IPS-20b (cell line): ENCODE measurements at regions not wholly inside any gene's neighbourhood (a gene's known extent, or its start where the extent isn't known, plus 50 kb on each side); places are given as distances from the start of the nearest gene placed in this dataset.

Source experiments
- H3K27ac ChIP-seq: one replicate; pipeline ENCODE4 v1.5.1; 2013; ENCODE audit warnings: low read length
- H3K27me3 ChIP-seq: 2 replicates; pipeline ENCODE4 v1.6.1; 2013; ENCODE audit warnings: mild to moderate bottlenecking, low read length, inconsistent platforms; ENCODE audit not compliant: insufficient read depth
- H3K36me3 ChIP-seq: 2 replicates; pipeline ENCODE4 v1.6.1; 2013; ENCODE audit warnings: low read depth, mild to moderate bottlenecking, inconsistent platforms, low read length, moderate library complexity; ENCODE audit not compliant: insufficient read depth
- H3K4me1 ChIP-seq: 2 replicates; pipeline ENCODE4 v1.6.1; 2013; ENCODE audit warnings: mild to moderate bottlenecking, control low read depth, inconsistent platforms, low read length, moderate library complexity; ENCODE audit not compliant: insufficient read depth
- H3K4me3 ChIP-seq: 2 replicates; pipeline ENCODE4 v1.5.1; 2013; ENCODE audit warnings: mild to moderate bottlenecking, low read length, inconsistent platforms
- H3K9ac ChIP-seq: 2 replicates; pipeline ENCODE4 v1.6.1; 2013; ENCODE audit warnings: low read depth, mild to moderate bottlenecking, inconsistent platforms, low read length, moderate library complexity
- H3K9me3 ChIP-seq: 2 replicates; pipeline ENCODE4 v1.6.1; 2013; ENCODE audit warnings: mild to moderate bottlenecking, low read depth, low read length, inconsistent platforms; ENCODE audit not compliant: insufficient read depth

DNA sequence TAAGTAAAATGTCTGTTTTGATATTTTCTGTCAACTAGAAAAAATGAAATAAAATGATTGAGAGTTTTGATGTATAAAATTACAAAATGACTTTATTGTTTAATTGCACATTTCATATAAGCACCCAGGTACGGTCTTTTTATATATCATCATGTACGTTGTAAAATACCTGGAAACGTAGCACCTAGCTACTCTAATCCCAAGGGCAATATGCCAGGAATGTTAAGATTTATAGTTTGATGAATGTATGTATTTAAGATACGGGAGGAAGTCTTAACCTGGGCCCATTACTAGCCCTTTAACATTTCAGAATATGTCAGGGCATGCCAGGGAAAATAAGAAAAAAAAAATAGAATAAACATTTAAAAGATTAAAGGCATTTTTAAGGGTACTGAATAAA, 490.9 kb upstream of the NRSN1 start:
- H3K4me3 ChIP-seq: no peak overlapping the region
- H3K4me1 ChIP-seq: no peaks in the 10 kb centered on the region
- no peak overlapping the region for H3K27ac ChIP-seq
- H3K9me3 ChIP-seq: no peaks in the 10 kb centered on the region
- no peaks in the 10 kb centered on the region for H3K27me3 ChIP-seq
- no peaks in the 10 kb centered on the region for H3K36me3 ChIP-seq
- no peak overlapping the region for H3K9ac ChIP-seq

DNA sequence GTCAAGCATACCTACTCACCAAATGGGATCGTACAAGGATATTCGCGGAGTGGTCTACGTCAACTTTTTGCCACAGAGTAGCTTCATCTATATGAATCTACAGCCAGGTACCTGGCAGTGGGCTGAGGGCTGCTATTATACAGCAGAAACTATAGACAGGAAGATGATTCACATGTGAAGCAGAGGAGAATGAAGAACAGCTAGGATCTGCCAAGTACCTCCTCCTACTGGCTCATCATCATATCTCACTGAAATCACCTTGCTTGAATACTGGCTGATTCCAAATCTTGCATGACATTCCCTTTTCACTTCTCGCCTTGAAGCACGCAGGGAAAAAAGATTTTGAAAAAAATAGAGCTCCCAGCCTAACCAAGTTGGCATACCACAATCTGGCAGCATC, 488.7 kb upstream of the NRSN1 start:
- Histone ChIP-seq H3K27me3 (no peaks in the 10 kb centered on the region), H3K36me3 (no peaks in the 10 kb centered on the region), H3K27ac (no peak overlapping the region), H3K9ac (no peak overlapping the region), H3K4me3 (no peak overlapping the region), H3K9me3 (no peaks in the 10 kb centered on the region), H3K4me1 (no peaks in the 10 kb centered on the region)

DNA sequence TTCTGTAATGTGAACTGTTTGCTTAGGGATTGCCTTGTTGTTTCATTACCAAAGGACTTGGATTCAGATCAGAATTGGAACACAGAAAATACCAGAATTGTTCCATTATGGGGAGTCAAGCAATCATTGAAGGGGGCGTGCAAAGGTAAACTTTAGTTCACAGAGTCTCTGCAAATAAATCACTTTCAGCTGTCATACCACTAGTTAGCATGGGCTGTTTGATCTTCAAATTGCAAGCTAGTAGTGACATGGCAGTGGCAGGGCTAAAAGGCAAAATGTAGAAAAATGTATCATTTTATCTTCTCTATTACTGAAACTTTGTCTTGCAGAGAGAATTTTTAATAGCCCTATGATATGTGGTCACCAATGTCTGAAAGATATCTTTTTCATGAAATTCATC, 483.2 kb upstream of the NRSN1 start:
- Histone ChIP-seq H3K4me1 (no peaks in the 10 kb centered on the region), H3K27ac (no peak overlapping the region), H3K27me3 (no peaks in the 10 kb centered on the region), H3K36me3 (no peaks in the 10 kb centered on the region), H3K4me3 (no peak overlapping the region), H3K9me3 (no peaks in the 10 kb centered on the region), H3K9ac (no peak overlapping the region)

GRCh38 chr6:23647045-23647444, 479.0 kb upstream of the NRSN1 start:
- H3K9me3 ChIP-seq: no peaks in the 10 kb centered on the region
- no peaks in the 10 kb centered on the region for H3K36me3 ChIP-seq
- no peak overlapping the region for H3K4me3 ChIP-seq
- no peaks in the 10 kb centered on the region for H3K4me1 ChIP-seq
- no peak overlapping the region for H3K27ac ChIP-seq
- H3K9ac ChIP-seq: no peak overlapping the region
- H3K27me3 ChIP-seq: no peaks in the 10 kb centered on the region

- Histone ChIP-seq H3K27ac (no peak overlapping the region), H3K4me1 (no peaks in the 10 kb centered on the region), H3K9ac (no peak overlapping the region), H3K36me3 (no peaks in the 10 kb centered on the region), H3K27me3 (no peaks in the 10 kb centered on the region), H3K4me3 (no peak overlapping the region), H3K9me3 (no peaks in the 10 kb centered on the region)
Measured at GRCh38 chr6:23650676-23651075, 475.3 kb upstream of the NRSN1 start.

GRCh38 chr6:23654745-23655144, 471.3 kb upstream of the NRSN1 start:
- Histone ChIP-seq H3K4me3 (no peak overlapping the region), H3K27me3 (no peaks in the 10 kb centered on the region), H3K36me3 (no peaks in the 10 kb centered on the region)

GRCh38 chr6:23655525-23655924, 470.5 kb upstream of the NRSN1 start:
- no peaks in the 10 kb centered on the region for H3K9me3 ChIP-seq
- no peaks in the 10 kb centered on the region for H3K27me3 ChIP-seq
- no peak overlapping the region for H3K27ac ChIP-seq
- no peak overlapping the region for H3K9ac ChIP-seq
- H3K4me3 ChIP-seq: no peak overlapping the region
- H3K4me1 ChIP-seq: peaks cover 4% of the 10 kb centered on the region; the same call in 1 of the 2 replicates
- no peaks in the 10 kb centered on the region for H3K36me3 ChIP-seq

More at GRCh38 chr6:23654745-23655144, 471.3 kb upstream of the NRSN1 start:
- no peaks in the 10 kb centered on the region for H3K9me3 ChIP-seq
- no peak overlapping the region for H3K9ac ChIP-seq
- H3K27ac ChIP-seq: no peak overlapping the region
- H3K4me1 ChIP-seq: peaks cover 4% of the 10 kb centered on the region; the same call in 1 of the 2 replicates

- peaks cover 4% of the 10 kb centered on the region; the same call in 1 of the 2 replicates for H3K4me1 ChIP-seq
- H3K9ac ChIP-seq: no peak overlapping the region
- no peak overlapping the region for H3K4me3 ChIP-seq
- H3K9me3 ChIP-seq: no peaks in the 10 kb centered on the region
- no peak overlapping the region for H3K27ac ChIP-seq
- no peaks in the 10 kb centered on the region for H3K36me3 ChIP-seq
- no peaks in the 10 kb centered on the region for H3K27me3 ChIP-seq
Measured at GRCh38 chr6:23656255-23657194, 469.5 kb upstream of the NRSN1 start.

DNA sequence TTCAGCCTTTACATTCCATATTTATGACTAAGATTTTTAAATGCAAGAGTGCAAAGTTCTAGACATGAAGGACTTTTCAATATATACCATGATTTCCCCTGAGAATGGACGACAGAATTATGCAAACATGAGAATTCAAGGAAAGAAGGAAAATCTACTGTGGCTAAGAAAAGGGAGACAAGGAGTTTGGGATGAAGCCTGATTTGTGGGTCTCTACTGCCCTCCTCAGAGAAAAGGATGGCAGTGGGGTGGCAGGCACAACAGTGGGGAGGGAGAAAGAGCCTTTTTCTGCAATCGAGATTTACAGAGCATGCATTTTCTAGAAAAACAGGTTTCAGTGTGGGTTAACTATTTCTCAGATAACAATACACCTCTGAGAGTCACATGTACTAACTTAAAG, 466.9 kb upstream of the NRSN1 start:
- Histone ChIP-seq H3K4me1 (peaks cover 4% of the 10 kb centered on the region; the same call in 1 of the 2 replicates), H3K27me3 (no peaks in the 10 kb centered on the region), H3K36me3 (no peaks in the 10 kb centered on the region), H3K9me3 (no peaks in the 10 kb centered on the region), H3K9ac (no peak overlapping the region), H3K4me3 (no peak overlapping the region), H3K27ac (no peak overlapping the region)

GRCh38 chr6:23661549-23661948, 464.5 kb upstream of the NRSN1 start:
- H3K36me3 ChIP-seq: no peaks in the 10 kb centered on the region
- no peak overlapping the region for H3K4me3 ChIP-seq
- no peak overlapping the region for H3K27ac ChIP-seq
- peaks cover 4% of the 10 kb centered on the region; the same call in 1 of the 2 replicates for H3K4me1 ChIP-seq
- H3K9me3 ChIP-seq: no peaks in the 10 kb centered on the region
- H3K9ac ChIP-seq: no peak overlapping the region
- no peaks in the 10 kb centered on the region for H3K27me3 ChIP-seq

- H3K9me3 ChIP-seq: no peaks in the 10 kb centered on the region
- no peaks in the 10 kb centered on the region for H3K36me3 ChIP-seq
- peaks cover 4% of the 10 kb centered on the region; the same call in 1 of the 2 replicates for H3K4me1 ChIP-seq
- no peak overlapping the region for H3K27ac ChIP-seq
- H3K9ac ChIP-seq: no peak overlapping the region
- H3K27me3 ChIP-seq: no peaks in the 10 kb centered on the region
- no peak overlapping the region for H3K4me3 ChIP-seq
Measured at GRCh38 chr6:23663096-23663495, 462.9 kb upstream of the NRSN1 start.

DNA sequence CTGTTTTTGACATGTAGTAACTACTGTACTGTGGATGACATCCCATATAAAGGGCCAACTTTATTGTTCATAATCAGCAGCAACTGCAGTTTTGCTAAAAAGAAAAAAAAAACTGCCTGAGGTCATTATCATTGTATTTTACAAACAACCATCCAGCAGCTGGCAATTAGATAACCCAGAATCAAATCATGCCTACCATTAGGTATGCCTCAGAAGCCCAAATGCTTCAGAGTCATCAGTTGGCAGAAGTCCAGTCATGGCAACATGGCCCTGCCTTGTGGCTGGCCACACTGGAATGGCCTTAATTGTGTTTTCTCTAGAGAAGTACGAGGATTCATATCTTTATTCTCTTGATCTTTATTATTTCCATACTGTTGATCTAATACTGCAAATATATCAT, 462.4 kb upstream of the NRSN1 start:
- Histone ChIP-seq H3K4me3 (no peak overlapping the region), H3K9me3 (no peaks in the 10 kb centered on the region)

More for the DNA sequence above, 462.4 kb upstream of the NRSN1 start:
- Histone ChIP-seq H3K4me1 (peaks cover 4% of the 10 kb centered on the region; the same call in 1 of the 2 replicates), H3K36me3 (no peaks in the 10 kb centered on the region), H3K9ac (no peak overlapping the region), H3K27me3 (no peaks in the 10 kb centered on the region), H3K27ac (no peak overlapping the region)
